WTC11 (cell line): ENCODE measurements at regions not wholly inside any gene's neighbourhood (a gene's known extent, or its start where the extent isn't known, plus 50 kb on each side); places are given as distances from the start of the nearest gene placed in this dataset.

Experiments used
- ATAC-seq: fragments of 200-7000 bp; cut with Tn5 transposase; 2 replicates; pipeline ENCODE4 v1.10.0; 2021; ENCODE audit warnings: mild to moderate bottlenecking, moderate library complexity
- CTCF ChIA-PET: fragments of 300-600 bp; sonication (Branson Sonifier 250); formaldehyde crosslinking; loops from one replicate; lab custom pipeline; 2021; ENCODE audit warnings: antibody characterized with exemption; lab: Charles Lee
- POLR2A ChIA-PET: fragments of 350-600 bp; sonication (Branson Sonifier 250); formaldehyde crosslinking; loops from one replicate; lab custom pipeline; 2021; ENCODE audit warnings: antibody characterized with exemption; lab: Charles Lee
- DNase-seq: peaks from one replicate; pipeline ENCODE4 v3.0.0; 2021; ENCODE audit warnings: low spot score
- H3K27ac Mint-ChIP-seq: 2 replicates; pipeline ENCODE4 v1.8.0; 2021; ENCODE audit warnings: mixed read lengths
- H3K27me3 Mint-ChIP-seq: 2 replicates; pipeline ENCODE4 v1.8.0; 2021; ENCODE audit warnings: low read depth, mild to moderate bottlenecking, moderate library complexity, mixed read lengths
- H3K36me3 Mint-ChIP-seq: 2 replicates; pipeline ENCODE4 v1.8.0; 2021; ENCODE audit warnings: mixed read lengths
- H3K4me1 Mint-ChIP-seq: 2 replicates; pipeline ENCODE4 v1.8.0; 2022; ENCODE audit warnings: mixed read lengths
- H3K4me3 Mint-ChIP-seq: 2 replicates; pipeline ENCODE4 v1.8.0; 2021; ENCODE audit warnings: mild to moderate bottlenecking, moderate library complexity, mixed read lengths
- H3K9me3 Mint-ChIP-seq: 2 replicates; pipeline ENCODE4 v1.8.0; 2021; ENCODE audit warnings: mixed read lengths
- AR ChIP-seq: fragments of 250-450 bp; sonication (Bioruptor Pico); IDR thresholded peaks from 2 replicates; pipeline ENCODE4 v1.9.0; 2021; ENCODE audit warnings: mild to moderate bottlenecking
- ARID4B ChIP-seq: sonication (generic); formaldehyde crosslinking; IDR thresholded peaks from 2 replicates; pipeline ENCODE4 v1.8.0; 2023; ENCODE audit warnings: missing genetic modification reagents, mild to moderate bottlenecking, borderline replicate concordance
- CDX4 ChIP-seq: fragments of 250-450 bp; sonication (Bioruptor Pico); IDR thresholded peaks from 2 replicates; pipeline ENCODE4 v1.9.0; 2021; ENCODE audit warnings: moderate library complexity, mild to moderate bottlenecking, inconsistent platforms, borderline replicate concordance
- ELF4 ChIP-seq: sonication (generic); formaldehyde crosslinking; IDR thresholded peaks from 2 replicates; pipeline ENCODE4 v1.8.1; 2022; ENCODE audit warnings: low read depth, mild to moderate bottlenecking, moderate library complexity, missing genetic modification reagents
- IRF2 ChIP-seq: sonication (generic); formaldehyde crosslinking; IDR thresholded peaks from 2 replicates; pipeline ENCODE4 v1.8.0; 2022; ENCODE audit warnings: low read depth, missing genetic modification reagents, borderline replicate concordance
- NR1H2 ChIP-seq: sonication (generic); formaldehyde crosslinking; IDR thresholded peaks from 2 replicates; pipeline ENCODE4 v1.9.0; 2021; ENCODE audit warnings: mild to moderate bottlenecking, moderate library complexity, missing genetic modification reagents
- NR3C1 ChIP-seq: sonication (generic); formaldehyde crosslinking; conservative IDR thresholded peaks from 2 replicates; pipeline ENCODE4 v1.8.1; 2023; ENCODE audit warnings: low read depth, mild to moderate bottlenecking, missing genetic modification reagents
- TEAD4 ChIP-seq: sonication (generic); formaldehyde crosslinking; IDR thresholded peaks from 2 replicates; pipeline ENCODE4 v1.8.0; 2022; ENCODE audit warnings: mild to moderate bottlenecking, missing genetic modification reagents
- USF2 ChIP-seq: sonication (generic); formaldehyde crosslinking; IDR thresholded peaks from 2 replicates; pipeline ENCODE4 v1.8.1; 2023; ENCODE audit warnings: mild to moderate bottlenecking, missing genetic modification reagents, moderate library complexity
- ZMAT4 ChIP-seq: fragments of 250-450 bp; sonication (Bioruptor Pico); IDR thresholded peaks from 2 replicates; pipeline ENCODE4 v1.9.0; 2021; ENCODE audit warnings: mild to moderate bottlenecking
- ZNF512 ChIP-seq: sonication (generic); formaldehyde crosslinking; IDR thresholded peaks from 2 replicates; pipeline ENCODE4 v1.8.1; 2022; ENCODE audit warnings: missing genetic modification reagents, borderline replicate concordance
- ZSCAN18 ChIP-seq: fragments of 250-450 bp; sonication (Bioruptor Pico); IDR thresholded peaks from 2 replicates; pipeline ENCODE4 v2.1.2; 2022; ENCODE audit warnings: mild to moderate bottlenecking, moderate library complexity

- Mint-ChIP-seq H3K9me3 (no peaks in the 10 kb centered on the region), H3K4me3 (no peak overlapping the region), H3K36me3 (no peaks in the 10 kb centered on the region), H3K4me1 (peaks cover 9% of the 10 kb centered on the region), H3K27me3 (no peaks in the 10 kb centered on the region), H3K27ac (no peak overlapping the region)
- DNase-seq (no peak), ATAC-seq (no peak)
- ChIA-PET CTCF (no interaction called here), POLR2A (no interaction called here)
- TF ChIP-seq ZSCAN18 = no peak
Observed at GRCh38 chr9:135251331-135251761, 163.9 kb downstream of the OLFM1 start.

- POLR2A ChIA-PET = no interaction called here
- no peak for TF ChIP-seq USF2 (CRISPR knock-in tag)
- TF ChIP-seq NR1H2 (CRISPR knock-in tag) = no peak
- no peak for TF ChIP-seq TEAD4
- no peak for TF ChIP-seq ZNF512 (CRISPR knock-in tag)
- TF ChIP-seq CDX4 = no peak
- TF ChIP-seq ZMAT4 (CRISPR knock-in tag) = no peak
- TF ChIP-seq ZSCAN18 = no peak
- H3K4me3 Mint-ChIP-seq = no peak overlapping the region
Observed at GRCh38 chr9:135251996-135252760, 164.7 kb downstream of the OLFM1 start.

GRCh38 chr9:135252980-135253304 lies 165.5 kb downstream of the OLFM1 start:
- no peaks in the 10 kb centered on the region for H3K27me3 Mint-ChIP-seq
- CTCF ChIA-PET = interaction anchor here (1.0 to 1.6 kb wide), 4 partner anchors 29 to 164 kb away, joined by 3 to 4 read pairs (median 4); no protein-coding TSS in a partner anchor
- H3K4me1 Mint-ChIP-seq = peaks cover 9% of the 10 kb centered on the region
- POLR2A ChIA-PET = no interaction called here
- H3K4me3 Mint-ChIP-seq = no peak overlapping the region
- no peak for ATAC-seq
- no peaks in the 10 kb centered on the region for H3K36me3 Mint-ChIP-seq
- no peaks in the 10 kb centered on the region for H3K9me3 Mint-ChIP-seq
- DNase-seq = no peak
- H3K27ac Mint-ChIP-seq = no peak overlapping the region
- TF ChIP-seq AR (CRISPR knock-in tag) (no peak), NR3C1 (CRISPR knock-in tag) (no peak), TEAD4 (no peak), ELF4 (no peak), ARID4B (CRISPR knock-in tag) (no peak), IRF2 (CRISPR knock-in tag) (no peak), ZMAT4 (CRISPR knock-in tag) (no peak)

More at GRCh38 chr9:135251996-135252760, 164.7 kb downstream of the OLFM1 start:
- H3K36me3 Mint-ChIP-seq = no peaks in the 10 kb centered on the region
- CTCF ChIA-PET = interaction anchor here (0.5 to 1.2 kb wide), 3 partner anchors 29 to 163 kb away, joined by 3 to 4 read pairs (median 3); no protein-coding TSS in a partner anchor
- H3K4me1 Mint-ChIP-seq = peaks cover 9% of the 10 kb centered on the region
- H3K27me3 Mint-ChIP-seq = no peaks in the 10 kb centered on the region
- no peaks in the 10 kb centered on the region for H3K9me3 Mint-ChIP-seq
- DNase-seq (no peak), ATAC-seq (no peak)
- H3K27ac Mint-ChIP-seq = peak overlapping the region; percentile 14; the same call in 1 of the 2 replicates
